Heart right ventricle (tissue), 16 donors: ENCODE measurements at regions not wholly inside any gene's neighbourhood (a gene's known extent, or its start where the extent isn't known, plus 50 kb on each side); places are given as distances from the start of the nearest gene placed in this dataset.

Experiments
- ATAC-seq, 8 donors: fragments of 200-7000 bp; cut with Tn5 transposase; one replicate each; pipeline ENCODE4 v1.9.1; 2020; ENCODE audit warnings: mild to moderate bottlenecking in 8 of 8, moderate library complexity in 8 of 8, moderate number of reproducible peaks in 1 of 8
- DNase-seq, 2 donors: peaks; one replicate each; pipeline ENCODE4 v3.0.0-alpha.2; 2020
- H3K27ac ChIP-seq, 10 donors: fragments of 200-600 bp; sonication (generic) in 2 of 10; one replicate each; pipeline versions ENCODE4 v1.5.0 to v1.8.0; 2020 to 2022; ENCODE audit warnings: mild to moderate bottlenecking in 3 of 10
- H3K27me3 ChIP-seq, 7 donors: fragments of 200-600 bp; one replicate each; pipeline ENCODE4 v1.8.0; 2021 to 2022; ENCODE audit warnings: mild to moderate bottlenecking in 2 of 7
- H3K36me3 ChIP-seq, 9 donors: fragments of 200-600 bp; sonication (generic) in 1 of 9; one replicate each; pipeline versions ENCODE4 v1.5.0 to v1.8.0; 2020 to 2022; ENCODE audit warnings: mild to moderate bottlenecking in 2 of 9
- H3K4me1 ChIP-seq, 9 donors: fragments of 200-600 bp; sonication (generic) in 1 of 9; one replicate each; pipeline versions ENCODE4 v1.5.0 to v1.8.0; 2020 to 2022; ENCODE audit warnings: mild to moderate bottlenecking in 4 of 9
- H3K4me3 ChIP-seq, 10 donors: fragments of 200-600 bp; sonication (generic) in 2 of 10; one replicate each; pipeline versions ENCODE4 v1.5.0 to v1.8.0; 2020 to 2022; ENCODE audit warnings: mild to moderate bottlenecking in 7 of 10, moderate library complexity in 2 of 10
- H3K9me3 ChIP-seq, 11 donors: fragments of 200-600 bp in 10 of 11; sonication (generic) in 2 of 11; one replicate each; pipeline versions ENCODE4 v1.5.0 to v1.8.0; 2013 to 2022; ENCODE audit warnings: mild to moderate bottlenecking in 2 of 11, control low read depth in 1 of 11, moderate library complexity in 1 of 11
- WGBS, 2 donors: extraction: QIAGEN DNeasy Blood & Tissue Kit; methylation state at CpG; one replicate each; pipeline ENCODE4 v1.1.7; 2013; ENCODE audit warnings: inconsistent platforms in 1 of 2; 5-methylcytosine and 5-hydroxymethylcytosine counted together
- intact Hi-C, 10 donors: fragments of 100-400 bp; cut with DNase I; formaldehyde crosslinking; loops; one replicate each; pipeline versions ENCODE4 v1.11.1 to v1.14.2; 2022
- TF ChIP-seq, protein P1 (sequence below), 9 donors: fragments of 200-600 bp; sonication (generic) in 2 of 9; IDR thresholded peaks; one replicate each; pipeline versions ENCODE4 v1.5.0 to v1.8.0; 2021 to 2022; ENCODE audit warnings: antibody characterized with exemption in 9 of 9, mild to moderate bottlenecking in 5 of 9, moderate library complexity in 1 of 9
- donor health status: Arrhythmogenic right ventricular cardiomyopathy.
- donor health status: ischemic (EF 13 %, LVEDD 7.1; RV severe dilation, severe dysfunction).
- donor health status: healthy with polysubstance abuse.
- donor health status: DM: no; HTN: yes; CAD: no.
- donor health status: DM: no; HTN: no; CAD: no.
- donor health status: ischemic (EF 25% LVEDD 6.9; RV normal size, moderate dysfunction).
- donor health status: ischemic (EF 25% LVEDD 5.7; RV mildly dilated, moderate dysfunction).
- donor health status: healthy.
- donor health status: DM: yes; HTN: yes; CAD: no.
- donor health status: Ischemic cardiomyopathy.
- donor health status: ischemic (EF 35%, LVEDD 5.7; RV mildly dilated, moderate dysfunction).
- donor health status: nonischemic (EF 11% LVEDD 7.7; RV severe dilation, severe dysfunction).
- donor health status: DM: yes; HTN: yes; CAD: no.
- donor health status: PGD.
- donor health status: ischemic (EF 29% LVEDD 5.4; RV normal size, mild dysfunction).
- donor health status: nonischemic (EF 23%, LVEDD 6.1; RV moderate dilation, normal function).

DNA sequence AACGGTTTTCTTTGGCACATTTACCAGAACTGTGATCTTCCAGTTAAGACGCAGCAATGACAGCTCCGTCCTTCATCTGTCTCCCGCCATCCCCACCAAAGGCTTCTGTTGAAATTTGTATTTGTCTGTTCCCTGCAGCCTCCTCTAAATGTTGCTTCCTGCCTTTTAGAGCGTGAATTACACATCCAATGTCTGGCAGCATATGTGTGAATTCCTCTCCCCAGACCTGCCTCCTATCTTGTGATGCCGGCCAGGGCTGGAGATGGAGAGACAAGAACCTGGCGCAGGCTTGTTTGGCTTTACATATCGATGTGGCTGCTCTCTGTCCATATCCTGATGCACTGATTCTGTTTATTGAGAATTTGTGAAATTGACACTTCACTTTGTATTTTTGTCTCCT, 738.4 kb upstream of the TMEM132C start:
- Histone ChIP-seq H3K4me1 (no peaks in the 10 kb centered on the region), H3K27ac (no peak overlapping the region), H3K36me3 (no peaks in the 10 kb centered on the region), H3K4me3 (no peak overlapping the region), H3K27me3 (peaks cover 0 to 11% (median 0%) of the 10 kb centered on the region in 7 donors), H3K9me3 (no peaks in the 10 kb centered on the region)
- ATAC-seq (no peak), DNase-seq (no peak)
- WGBS, 2 donors: 56 to 58% methylated on average over 8 of the region's 8 CpGs
- intact Hi-C loops: no loop called here
- TF ChIP-seq, protein P1, sequence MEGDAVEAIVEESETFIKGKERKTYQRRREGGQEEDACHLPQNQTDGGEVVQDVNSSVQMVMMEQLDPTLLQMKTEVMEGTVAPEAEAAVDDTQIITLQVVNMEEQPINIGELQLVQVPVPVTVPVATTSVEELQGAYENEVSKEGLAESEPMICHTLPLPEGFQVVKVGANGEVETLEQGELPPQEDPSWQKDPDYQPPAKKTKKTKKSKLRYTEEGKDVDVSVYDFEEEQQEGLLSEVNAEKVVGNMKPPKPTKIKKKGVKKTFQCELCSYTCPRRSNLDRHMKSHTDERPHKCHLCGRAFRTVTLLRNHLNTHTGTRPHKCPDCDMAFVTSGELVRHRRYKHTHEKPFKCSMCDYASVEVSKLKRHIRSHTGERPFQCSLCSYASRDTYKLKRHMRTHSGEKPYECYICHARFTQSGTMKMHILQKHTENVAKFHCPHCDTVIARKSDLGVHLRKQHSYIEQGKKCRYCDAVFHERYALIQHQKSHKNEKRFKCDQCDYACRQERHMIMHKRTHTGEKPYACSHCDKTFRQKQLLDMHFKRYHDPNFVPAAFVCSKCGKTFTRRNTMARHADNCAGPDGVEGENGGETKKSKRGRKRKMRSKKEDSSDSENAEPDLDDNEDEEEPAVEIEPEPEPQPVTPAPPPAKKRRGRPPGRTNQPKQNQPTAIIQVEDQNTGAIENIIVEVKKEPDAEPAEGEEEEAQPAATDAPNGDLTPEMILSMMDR (IDR thresholded peaks at IDR 0.05): no peak

DNA sequence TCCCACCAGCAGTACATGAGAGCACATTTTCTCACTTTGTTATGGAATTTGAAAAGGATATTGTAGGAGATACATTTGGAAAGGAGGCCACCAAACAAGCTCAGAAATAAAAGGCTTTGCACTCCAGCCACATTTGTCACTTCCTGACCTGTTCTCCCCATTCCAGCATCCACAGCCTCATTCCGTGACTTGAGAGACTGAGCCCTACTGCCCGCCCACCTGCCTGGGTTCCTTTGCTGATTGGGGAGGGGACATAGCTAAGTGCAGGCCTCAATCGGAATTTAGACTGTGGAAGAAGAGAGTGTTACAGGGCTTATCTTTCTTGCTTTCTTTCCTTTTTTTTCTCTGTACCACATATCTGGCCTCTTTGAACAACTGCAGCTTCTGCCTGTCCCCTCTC, 735.4 kb upstream of the TMEM132C start:
- TF ChIP-seq, protein P1 (IDR thresholded peaks at IDR 0.05): no peak
- Histone ChIP-seq H3K27me3 (peaks cover 0 to 16% (median 0%) of the 10 kb centered on the region in 7 donors), H3K36me3 (no peaks in the 10 kb centered on the region), H3K4me3 (no peak overlapping the region), H3K27ac (no peak overlapping the region), H3K9me3 (peaks cover 0 to 12% (median 3%) of the 10 kb centered on the region in 11 donors), H3K4me1 (no peaks in the 10 kb centered on the region)
- DNase-seq: no peak
- ATAC-seq: no peak
- WGBS, 2 donors: 37 to 38% methylated on average over 3 of the region's 3 CpGs
- intact Hi-C loops: no loop called here

DNA sequence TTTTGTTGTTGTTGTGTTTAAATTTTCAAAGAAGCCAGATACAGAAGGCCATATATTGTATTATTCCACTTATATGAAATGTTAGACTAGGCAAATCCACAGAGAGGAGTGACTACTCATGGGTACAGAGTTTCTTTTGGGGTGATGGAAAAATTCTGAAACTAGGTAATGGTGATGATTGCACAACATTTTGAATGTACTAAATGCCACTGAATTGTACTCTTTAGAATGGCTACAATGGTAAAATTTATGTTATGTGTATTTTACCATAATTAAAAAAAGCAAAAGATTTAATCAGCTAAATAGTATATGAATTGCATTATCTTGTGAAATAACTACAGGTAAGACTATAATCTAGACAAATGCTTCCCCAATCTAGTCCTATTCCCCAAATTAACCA, 733.6 kb upstream of the TMEM132C start:
- Histone ChIP-seq H3K36me3 (no peaks in the 10 kb centered on the region), H3K27ac (no peak overlapping the region), H3K9me3 (peaks cover 0 to 12% (median 3%) of the 10 kb centered on the region in 11 donors), H3K27me3 (peaks cover 0 to 15% (median 0%) of the 10 kb centered on the region in 7 donors), H3K4me3 (no peak overlapping the region), H3K4me1 (no peaks in the 10 kb centered on the region)
- DNase-seq (no peak), ATAC-seq (no peak)
- TF ChIP-seq, protein P1 (IDR thresholded peaks at IDR 0.05): no peak
- intact Hi-C loops: no loop called here

DNA sequence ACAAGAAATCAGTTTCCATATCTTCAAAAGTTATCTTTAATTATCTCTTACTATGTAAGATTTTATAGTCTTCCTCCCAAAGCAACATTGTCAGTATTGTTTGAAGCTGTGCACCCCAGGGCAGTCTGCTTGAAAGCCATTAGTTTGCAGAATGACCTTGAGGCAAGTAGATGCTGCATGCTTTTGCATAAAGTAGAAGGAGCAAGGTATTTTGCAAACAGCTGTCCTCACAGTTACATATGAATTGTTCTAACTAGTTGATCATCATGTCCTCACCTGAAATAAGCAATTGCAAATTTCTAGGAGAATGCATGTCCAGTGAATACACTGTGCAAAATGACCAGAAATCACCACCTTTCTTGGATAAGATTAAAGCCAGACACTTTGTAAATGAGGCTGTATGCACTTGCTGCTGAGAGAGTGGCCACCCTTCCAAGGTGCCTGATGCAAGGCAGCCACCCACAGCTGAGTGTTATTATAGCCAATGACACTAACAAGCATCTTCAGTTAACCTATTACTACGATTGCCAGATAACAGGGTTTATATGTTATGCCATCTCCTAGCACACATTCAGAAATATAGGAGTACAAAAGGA, 730.0 kb upstream of the TMEM132C start:
- Histone ChIP-seq H3K4me3 (no peak overlapping the region), H3K27ac (no peak overlapping the region), H3K4me1 (no peaks in the 10 kb centered on the region), H3K36me3 (no peaks in the 10 kb centered on the region), H3K27me3 (peaks cover 0 to 6% (median 0%) of the 10 kb centered on the region in 7 donors), H3K9me3 (peaks cover 0 to 12% (median 3%) of the 10 kb centered on the region in 11 donors)
- intact Hi-C loops: no loop called here
- ATAC-seq: no peak
- TF ChIP-seq, protein P1 (IDR thresholded peaks at IDR 0.05): no peak
- 26 to 31% methylated on average over 1 of the region's 1 CpG for WGBS, 2 donors
- DNase-seq: no peak
